Naive thymus-derived CD4-positive, alpha-beta T cell (primary cell): ENCODE measurements at regions not wholly inside any gene's neighbourhood (a gene's known extent, or its start where the extent isn't known, plus 50 kb on each side); places are given as distances from the start of the nearest gene placed in this dataset.

Source experiments
- ATAC-seq: fragments of 150-1000 bp; cut with Tn5 transposase; 2 replicates; pipeline ENCODE4 v1.10.0; 2021; ENCODE audit warnings: mild to moderate bottlenecking, moderate library complexity
- CTCF ChIA-PET: fragments of 350-600 bp; sonication (Branson Sonifier 250); formaldehyde crosslinking; loops from one replicate; lab custom pipeline; 2021; ENCODE audit warnings: antibody characterized with exemption; lab: Charles Lee
- POLR2A ChIA-PET: fragments of 350-600 bp; sonication (Branson Sonifier 250); formaldehyde crosslinking; loops from one replicate; lab custom pipeline; 2021; ENCODE audit warnings: antibody characterized with exemption, inconsistent platforms; lab: Charles Lee
- DNase-seq, 9 donors: peaks; one replicate each; pipeline versions ENCODE4 v3.0.0 to v3.0.0-alpha.2; 2020 to 2022; ENCODE audit warnings: mixed read lengths in 1 of 9
- H3K27ac ChIP-seq: one replicate; pipeline ENCODE4 v1.7.0; 2013; ENCODE audit warnings: mild to moderate bottlenecking, low read depth, low read length, moderate library complexity
- H3K27me3 ChIP-seq, 2 donors: one replicate each; pipeline ENCODE4 v1.7.0; 2013; ENCODE audit warnings: low read length in 2 of 2, mild to moderate bottlenecking in 2 of 2, moderate library complexity in 2 of 2; ENCODE audit not compliant: control insufficient read depth in 2 of 2, insufficient read depth in 2 of 2
- H3K36me3 ChIP-seq, 3 experiments: 1 replicate in 2 of 3; 2 replicates in 1 of 3; pipeline ENCODE4 v1.7.0; 2013; ENCODE audit warnings: low read length in 3 of 3, mild to moderate bottlenecking in 3 of 3, moderate library complexity in 1 of 3; ENCODE audit not compliant: insufficient read depth in 3 of 3, control insufficient read depth in 2 of 3
- H3K4me1 ChIP-seq, 2 donors: one replicate each; pipeline ENCODE4 v1.7.0; 2013; ENCODE audit warnings: low read length in 2 of 2, mild to moderate bottlenecking in 2 of 2, moderate library complexity in 1 of 2; ENCODE audit not compliant: control insufficient read depth in 2 of 2, insufficient read depth in 2 of 2
- H3K4me3 ChIP-seq: 2 replicates; pipeline ENCODE4 v1.7.0; 2013; ENCODE audit warnings: mild to moderate bottlenecking, low read length
- H3K9me3 ChIP-seq, 3 experiments: 1 replicate in 2 of 3; 2 replicates in 1 of 3; pipeline ENCODE4 v1.7.0; 2013; ENCODE audit warnings: low read length in 3 of 3; ENCODE audit not compliant: control insufficient read depth in 2 of 3
- H3K27ac Mint-ChIP-seq, 9 donors: one replicate each; pipeline ENCODE4 v1.8.0; 2020 to 2022; ENCODE audit warnings: mixed read lengths in 9 of 9, mild to moderate bottlenecking in 8 of 9, moderate library complexity in 5 of 9, inconsistent platforms in 2 of 9
- H3K27me3 Mint-ChIP-seq, 5 donors: one replicate each; pipeline ENCODE4 v1.8.0; 2021 to 2022; ENCODE audit warnings: mixed read lengths in 5 of 5, mild to moderate bottlenecking in 1 of 5
- H3K36me3 Mint-ChIP-seq, 5 donors: one replicate each; pipeline ENCODE4 v1.8.0; 2020 to 2022; ENCODE audit warnings: mixed read lengths in 5 of 5, mild to moderate bottlenecking in 3 of 5, inconsistent platforms in 1 of 5
- H3K4me1 Mint-ChIP-seq, 7 donors: one replicate each; pipeline ENCODE4 v1.8.0; 2020 to 2022; ENCODE audit warnings: mixed read lengths in 7 of 7, mild to moderate bottlenecking in 3 of 7, inconsistent platforms in 1 of 7
- H3K4me3 Mint-ChIP-seq, 10 donors: one replicate each; pipeline ENCODE4 v1.8.0; 2020 to 2022; ENCODE audit warnings: mild to moderate bottlenecking in 10 of 10, mixed read lengths in 10 of 10, moderate library complexity in 6 of 10, inconsistent platforms in 2 of 10
- H3K9me3 Mint-ChIP-seq, 11 donors: one replicate each; pipeline ENCODE4 v1.8.0; 2020 to 2022; ENCODE audit warnings: mixed read lengths in 11 of 11, mild to moderate bottlenecking in 4 of 11, inconsistent platforms in 1 of 11, moderate library complexity in 1 of 11
- intact Hi-C, 2 donors: fragments of 100-400 bp; cut with micrococcal nuclease; formaldehyde crosslinking; loops; one replicate each; pipeline ENCODE4 v1.15.1; 2023

DNA sequence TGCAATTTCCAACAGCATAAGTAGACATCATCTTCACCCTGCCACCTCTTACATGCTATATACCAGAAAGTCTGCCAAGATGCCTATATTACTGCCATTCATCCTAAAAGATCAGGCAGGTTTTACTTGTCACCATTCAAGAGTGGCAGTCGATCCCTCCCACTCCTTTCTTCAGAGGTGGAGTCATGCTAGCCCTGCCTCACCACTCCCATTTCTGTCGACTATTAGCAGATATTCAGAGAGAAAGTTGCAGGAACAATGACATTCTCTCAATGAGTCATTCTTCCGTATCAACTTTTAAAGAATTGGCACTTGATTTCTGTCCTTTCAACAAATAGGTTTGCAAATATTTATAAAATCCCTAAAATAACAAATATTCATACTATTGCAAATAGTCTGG lies 1060.1 kb downstream of the ADGRL3 start:
- Histone ChIP-seq H3K4me3 (no peak overlapping the region), H3K36me3 (no peaks in the 10 kb centered on the region), H3K27ac (no peak overlapping the region), H3K9me3 (no peaks in the 10 kb centered on the region), H3K4me1 (no peaks in the 10 kb centered on the region), H3K27me3 (no peaks in the 10 kb centered on the region)
- Mint-ChIP-seq H3K36me3 (no peaks in the 10 kb centered on the region), H3K27me3 (no peaks in the 10 kb centered on the region), H3K4me3 (no peak overlapping the region), H3K9me3 (peaks cover 0 to 21% (median 4%) of the 10 kb centered on the region in 11 donors), H3K27ac (no peak overlapping the region), H3K4me1 (no peaks in the 10 kb centered on the region)
- no peak for ATAC-seq
- ChIA-PET CTCF (no interaction called here), POLR2A (no interaction called here)
- intact Hi-C loops = no loop called here
- DNase-seq = no peak

DNA sequence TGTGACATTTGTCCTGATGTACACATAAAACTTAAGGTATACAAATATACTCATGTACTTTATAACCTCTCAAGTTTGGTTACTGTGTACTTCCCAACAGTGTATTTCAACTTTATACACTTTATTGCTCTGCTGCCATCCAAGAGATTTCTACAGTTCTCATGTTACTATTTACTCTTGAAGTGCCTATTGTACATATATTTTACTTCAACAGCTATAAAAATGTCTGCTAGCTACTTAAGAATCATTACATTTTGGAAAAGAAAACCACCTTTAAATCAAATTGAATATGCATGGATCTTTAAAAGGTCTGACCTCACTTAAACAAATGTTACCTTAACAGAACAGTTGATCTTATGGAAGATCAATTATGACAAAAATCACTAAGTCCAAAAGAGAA lies 1056.4 kb downstream of the ADGRL3 start:
- H3K4me1 ChIP-seq = no peaks in the 10 kb centered on the region
- ChIA-PET CTCF (no interaction called here), POLR2A (no interaction called here)
- ATAC-seq = no peak
- Mint-ChIP-seq H3K27me3 (no peaks in the 10 kb centered on the region), H3K4me3 (no peak overlapping the region), H3K27ac (no peak overlapping the region), H3K9me3 (peaks cover 0 to 15% (median 5%) of the 10 kb centered on the region in 11 donors), H3K4me1 (no peaks in the 10 kb centered on the region), H3K36me3 (no peaks in the 10 kb centered on the region)
- no peak overlapping the region for H3K4me3 ChIP-seq
- intact Hi-C loops = no loop called here
- no peaks in the 10 kb centered on the region for H3K27me3 ChIP-seq
- H3K9me3 ChIP-seq = no peaks in the 10 kb centered on the region
- H3K27ac ChIP-seq = no peak overlapping the region
- DNase-seq = no peak
- no peaks in the 10 kb centered on the region for H3K36me3 ChIP-seq

DNA sequence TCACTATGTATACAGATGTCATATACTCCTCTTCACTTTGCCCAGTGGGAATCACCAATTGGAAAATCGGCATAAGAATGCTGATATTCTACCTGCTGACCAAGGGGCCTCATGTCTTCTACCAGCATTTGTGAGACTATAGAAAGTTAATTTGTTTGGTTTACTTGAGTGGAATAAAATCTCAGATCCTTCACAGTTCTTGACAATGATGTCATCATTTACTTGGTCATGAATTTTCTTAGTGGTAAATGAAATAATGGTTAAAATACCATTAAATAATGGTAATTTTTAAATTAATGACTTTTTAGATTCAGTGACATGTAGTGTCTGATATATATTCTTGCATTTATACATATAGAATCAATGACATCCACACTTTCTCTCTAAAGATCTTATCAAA lies 1052.6 kb downstream of the ADGRL3 start:
- no peak overlapping the region for H3K27ac ChIP-seq
- CTCF ChIA-PET = no interaction called here
- no peaks in the 10 kb centered on the region for H3K4me1 ChIP-seq
- Mint-ChIP-seq H3K36me3 (no peaks in the 10 kb centered on the region), H3K27me3 (no peaks in the 10 kb centered on the region), H3K4me3 (no peak overlapping the region), H3K4me1 (no peaks in the 10 kb centered on the region), H3K9me3 (peaks cover 0 to 16% (median 3%) of the 10 kb centered on the region in 11 donors), H3K27ac (no peak overlapping the region)
- no peaks in the 10 kb centered on the region for H3K36me3 ChIP-seq
- no peak for DNase-seq
- H3K27me3 ChIP-seq = no peaks in the 10 kb centered on the region
- H3K9me3 ChIP-seq = no peaks in the 10 kb centered on the region
- POLR2A ChIA-PET = no interaction called here
- intact Hi-C loops = no loop called here
- no peak for ATAC-seq
- H3K4me3 ChIP-seq = no peak overlapping the region

DNA sequence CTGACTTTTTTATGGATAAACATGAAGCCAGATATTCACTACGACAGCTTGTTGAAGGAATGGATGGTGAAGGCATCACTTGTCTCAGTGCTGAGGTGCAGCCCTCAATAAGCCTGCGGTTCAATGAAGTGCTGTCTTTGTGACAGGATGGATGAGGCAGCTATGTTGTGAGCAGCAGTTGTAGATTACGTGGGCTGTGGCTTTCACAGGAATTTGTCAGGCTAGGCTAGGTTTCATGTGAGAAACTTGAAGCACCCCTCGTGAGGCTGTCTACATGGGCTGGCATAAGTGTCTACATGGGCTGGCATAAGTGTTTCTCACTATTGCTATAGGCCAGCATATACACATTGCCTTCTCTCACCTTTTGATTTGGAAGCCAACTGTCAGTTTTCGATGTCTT lies 1050.0 kb downstream of the ADGRL3 start:
- no peaks in the 10 kb centered on the region for H3K4me1 Mint-ChIP-seq
- H3K4me3 Mint-ChIP-seq = no peak overlapping the region
- intact Hi-C loops = no loop called here
- no peaks in the 10 kb centered on the region for H3K27me3 Mint-ChIP-seq
- Histone ChIP-seq H3K4me3 (no peak overlapping the region), H3K36me3 (no peaks in the 10 kb centered on the region), H3K27ac (no peak overlapping the region), H3K27me3 (no peaks in the 10 kb centered on the region), H3K9me3 (no peaks in the 10 kb centered on the region), H3K4me1 (no peaks in the 10 kb centered on the region)
- ATAC-seq (peak; percentile 47), DNase-seq (no peak)
- no peak overlapping the region for H3K27ac Mint-ChIP-seq
- no peaks in the 10 kb centered on the region for H3K36me3 Mint-ChIP-seq
- peaks cover 0 to 16% (median 3%) of the 10 kb centered on the region in 11 donors for H3K9me3 Mint-ChIP-seq
- CTCF ChIA-PET = no interaction called here
- POLR2A ChIA-PET = no interaction called here

DNA sequence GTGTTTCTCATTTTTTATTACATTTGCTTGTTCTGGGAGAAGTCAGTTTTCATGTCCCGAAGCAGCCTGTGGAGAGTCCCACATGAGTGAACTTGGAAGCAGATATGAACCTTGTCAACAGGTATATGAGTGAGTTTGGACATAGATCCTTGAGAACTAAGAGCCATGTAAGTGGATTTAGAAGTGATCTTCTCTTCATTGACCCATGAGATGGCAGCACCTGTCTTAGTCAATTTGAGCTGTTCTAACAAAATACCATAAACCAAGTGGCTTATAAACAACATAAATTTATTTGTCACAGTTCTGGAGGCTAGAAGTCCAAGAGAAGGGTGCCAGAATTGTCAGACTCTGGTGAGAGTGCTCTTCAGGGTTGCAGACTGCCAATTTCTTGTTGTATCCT lies 1043.8 kb downstream of the ADGRL3 start:
- ChIA-PET CTCF (no interaction called here), POLR2A (no interaction called here)
- H3K9me3 Mint-ChIP-seq = peaks cover 0 to 10% (median 5%) of the 10 kb centered on the region in 11 donors
- ATAC-seq = no peak
- H3K27ac ChIP-seq = no peak overlapping the region
- H3K27me3 ChIP-seq = no peaks in the 10 kb centered on the region
- no peaks in the 10 kb centered on the region for H3K4me1 Mint-ChIP-seq
- no peak overlapping the region for H3K4me3 ChIP-seq
- no peaks in the 10 kb centered on the region for H3K36me3 Mint-ChIP-seq
- no peak overlapping the region for H3K4me3 Mint-ChIP-seq
- no peaks in the 10 kb centered on the region for H3K4me1 ChIP-seq
- no peaks in the 10 kb centered on the region for H3K27me3 Mint-ChIP-seq
- H3K36me3 ChIP-seq = no peaks in the 10 kb centered on the region
- intact Hi-C loops = no loop called here
- DNase-seq = no peak
- H3K9me3 ChIP-seq = no peaks in the 10 kb centered on the region
- no peak overlapping the region for H3K27ac Mint-ChIP-seq

DNA sequence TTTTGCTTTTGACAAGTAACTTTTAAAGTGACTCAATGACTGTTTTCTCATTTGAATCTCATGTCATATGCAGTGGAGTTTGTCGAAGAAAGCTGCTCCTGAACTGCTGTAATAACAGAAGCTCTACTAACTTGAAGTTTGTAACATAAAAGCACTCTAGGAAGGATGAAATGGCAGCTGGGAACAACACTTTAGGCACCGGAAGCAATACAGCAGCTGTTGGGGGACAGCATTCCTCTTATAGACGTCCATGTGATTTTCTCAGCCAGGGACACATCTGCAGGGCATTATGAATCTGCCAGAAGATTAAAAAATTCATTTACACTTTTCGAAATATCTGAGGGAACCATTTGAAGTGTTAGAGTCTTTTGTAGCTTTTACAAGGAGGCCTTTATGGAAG lies 1035.8 kb downstream of the ADGRL3 start:
- DNase-seq (no peak), ATAC-seq (no peak)
- Mint-ChIP-seq H3K9me3 (peaks cover 0 to 14% (median 4%) of the 10 kb centered on the region in 11 donors), H3K4me1 (no peaks in the 10 kb centered on the region), H3K27me3 (no peaks in the 10 kb centered on the region), H3K36me3 (no peaks in the 10 kb centered on the region), H3K4me3 (no peak overlapping the region), H3K27ac (no peak overlapping the region)
- Histone ChIP-seq H3K9me3 (no peaks in the 10 kb centered on the region), H3K27ac (no peak overlapping the region), H3K4me3 (no peak overlapping the region), H3K27me3 (no peaks in the 10 kb centered on the region), H3K4me1 (no peaks in the 10 kb centered on the region), H3K36me3 (no peaks in the 10 kb centered on the region)
- CTCF ChIA-PET = no interaction called here
- intact Hi-C loops = no loop called here
- POLR2A ChIA-PET = no interaction called here

DNA sequence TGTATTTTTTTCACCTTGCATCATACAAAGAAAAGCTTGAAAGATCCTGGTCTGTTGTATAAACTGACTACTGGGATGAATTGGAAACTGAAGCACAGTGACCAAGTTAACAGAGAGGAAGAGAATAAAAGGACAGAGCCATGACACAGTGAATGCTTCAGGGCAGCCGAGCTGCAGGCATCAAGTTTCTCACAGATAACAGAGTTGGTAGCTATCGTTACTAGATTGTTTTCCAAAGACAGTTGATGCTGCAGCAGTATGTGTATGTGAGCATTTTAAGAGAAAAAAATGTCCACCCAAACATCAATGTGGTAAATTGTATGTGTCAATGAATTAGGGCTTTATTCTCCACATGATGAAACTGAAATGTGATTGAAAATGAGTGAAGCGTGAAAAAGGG lies 1032.7 kb downstream of the ADGRL3 start:
- ChIA-PET POLR2A (no interaction called here), CTCF (no interaction called here)
- intact Hi-C loops = no loop called here
- H3K4me1 ChIP-seq = no peaks in the 10 kb centered on the region
- DNase-seq (no peak), ATAC-seq (no peak)
- Mint-ChIP-seq H3K9me3 (peaks cover 0 to 17% (median 3%) of the 10 kb centered on the region in 11 donors), H3K4me1 (no peaks in the 10 kb centered on the region), H3K36me3 (no peaks in the 10 kb centered on the region), H3K27me3 (no peaks in the 10 kb centered on the region), H3K27ac (no peak overlapping the region), H3K4me3 (no peak overlapping the region)
- H3K4me3 ChIP-seq = no peak overlapping the region
- no peaks in the 10 kb centered on the region for H3K27me3 ChIP-seq
- no peak overlapping the region for H3K27ac ChIP-seq
- H3K36me3 ChIP-seq = no peaks in the 10 kb centered on the region
- no peaks in the 10 kb centered on the region for H3K9me3 ChIP-seq
